ENCODE measurements at regions not wholly inside any gene's neighbourhood (a gene's known extent, or its start where the extent isn't known, plus 50 kb on each side); places are given as distances from the start of the nearest gene placed in this dataset.
"Not testable (repeated sequence)": the region's sequence is repeated elsewhere in the genome, so short reads cannot be mapped to it uniquely, and the experiment has no call there.

GRCh38 chr15:85244056-85244455 is 136.3 kb upstream of the AKAP13 start:
- TF ChIP-seq CTCF, POLR2A (IDR thresholded peaks at IDR 0.05): not testable (repeated sequence)
